Parathyroid adenoma (tissue), 2 donors: ENCODE measurements at regions not wholly inside any gene's neighbourhood (a gene's known extent, or its start where the extent isn't known, plus 50 kb on each side); places are given as distances from the start of the nearest gene placed in this dataset.

ENCODE experiments used
- H2AFZ ChIP-seq: fragments of 300-600 bp; sonication (generic); one replicate; pipeline ENCODE4 v1.7.0; 2017; ENCODE audit warnings: antibody characterized with exemption, mild to moderate bottlenecking
- H3K27ac ChIP-seq: fragments of 300-600 bp; sonication (generic); one replicate; pipeline ENCODE4 v1.7.0; 2017
- H3K27me3 ChIP-seq: fragments of 300-600 bp; sonication (generic); one replicate; pipeline ENCODE4 v1.7.0; 2017; ENCODE audit warnings: low read length; ENCODE audit not compliant: control insufficient read depth, insufficient read depth
- H3K36me3 ChIP-seq: fragments of 300-600 bp; sonication (generic); one replicate; pipeline ENCODE4 v1.7.0; 2017; ENCODE audit warnings: low read length; ENCODE audit not compliant: control insufficient read depth, insufficient read depth
- H3K4me1 ChIP-seq: fragments of 300-600 bp; sonication (generic); one replicate; pipeline ENCODE4 v1.7.0; 2017; ENCODE audit warnings: control low read depth
- H3K4me2 ChIP-seq: fragments of 300-600 bp; sonication (generic); one replicate; pipeline ENCODE4 v1.7.0; 2017; ENCODE audit warnings: low read length
- H3K4me3 ChIP-seq: fragments of 300-600 bp; sonication (generic); one replicate; pipeline ENCODE4 v1.7.0; 2017; ENCODE audit warnings: low read depth, low read length
- H3K79me2 ChIP-seq: fragments of 300-600 bp; sonication (generic); one replicate; pipeline ENCODE4 v1.7.0; 2017; ENCODE audit warnings: control low read depth
- H3K9ac ChIP-seq: fragments of 300-600 bp; sonication (generic); one replicate; pipeline ENCODE4 v1.7.0; 2017; ENCODE audit warnings: mild to moderate bottlenecking
- H3K9me3 ChIP-seq: fragments of 300-600 bp; sonication (generic); one replicate; pipeline ENCODE4 v1.7.0; 2017; ENCODE audit warnings: low read length; ENCODE audit not compliant: control insufficient read depth
- CTCF ChIP-seq: fragments of 300-600 bp; sonication (generic); IDR thresholded peaks from one replicate; pipeline ENCODE4 v1.7.0; 2017; ENCODE audit warnings: antibody characterized with exemption, mild to moderate bottlenecking
- donor health status: primary hyperparathyroidism.

GRCh38 chr18:28805491-28805890, 628.6 kb upstream of the CDH2 start:
- no peak overlapping the region for H3K4me3 ChIP-seq
- no peak for TF ChIP-seq CTCF
- no peak overlapping the region for H3K27ac ChIP-seq
- H3K27me3 ChIP-seq = no peaks in the 10 kb centered on the region
- H3K4me1 ChIP-seq = no peaks in the 10 kb centered on the region
- no peaks in the 10 kb centered on the region for H3K36me3 ChIP-seq
- H3K4me2 ChIP-seq = no peak overlapping the region
- no peaks in the 10 kb centered on the region for H3K79me2 ChIP-seq
- H2AFZ ChIP-seq = no peak overlapping the region
- H3K9ac ChIP-seq = no peak overlapping the region
- no peaks in the 10 kb centered on the region for H3K9me3 ChIP-seq

- no peak overlapping the region for H2AFZ ChIP-seq
- no peaks in the 10 kb centered on the region for H3K4me1 ChIP-seq
- no peak for TF ChIP-seq CTCF
- no peak overlapping the region for H3K4me2 ChIP-seq
- no peak overlapping the region for H3K9ac ChIP-seq
- H3K9me3 ChIP-seq = no peaks in the 10 kb centered on the region
- H3K27me3 ChIP-seq = no peaks in the 10 kb centered on the region
- H3K27ac ChIP-seq = no peak overlapping the region
- H3K36me3 ChIP-seq = no peaks in the 10 kb centered on the region
- no peak overlapping the region for H3K4me3 ChIP-seq
- H3K79me2 ChIP-seq = no peaks in the 10 kb centered on the region
Measured at GRCh38 chr18:28804512-28805202, 627.7 kb upstream of the CDH2 start.

GRCh38 chr18:28802546-28802945, 625.6 kb upstream of the CDH2 start:
- H3K4me1 ChIP-seq = no peaks in the 10 kb centered on the region
- no peak overlapping the region for H3K27ac ChIP-seq
- H3K36me3 ChIP-seq = no peaks in the 10 kb centered on the region
- H3K9me3 ChIP-seq = no peaks in the 10 kb centered on the region
- no peaks in the 10 kb centered on the region for H3K79me2 ChIP-seq
- no peaks in the 10 kb centered on the region for H3K27me3 ChIP-seq
- no peak overlapping the region for H3K4me3 ChIP-seq
- no peak overlapping the region for H2AFZ ChIP-seq
- H3K4me2 ChIP-seq = no peak overlapping the region
- TF ChIP-seq CTCF = no peak
- H3K9ac ChIP-seq = no peak overlapping the region

- Histone ChIP-seq H3K9ac (no peak overlapping the region), H3K27ac (no peak overlapping the region), H3K4me3 (no peak overlapping the region), H3K79me2 (no peaks in the 10 kb centered on the region), H3K36me3 (no peaks in the 10 kb centered on the region), H3K27me3 (no peaks in the 10 kb centered on the region), H3K4me1 (no peaks in the 10 kb centered on the region), H2AFZ (no peak overlapping the region), H3K4me2 (no peak overlapping the region), H3K9me3 (no peaks in the 10 kb centered on the region)
- no peak for TF ChIP-seq CTCF
Measured at GRCh38 chr18:28801876-28802275, 624.9 kb upstream of the CDH2 start.
